MCF 10A (cell line): ENCODE measurements at regions not wholly inside any gene's neighbourhood (a gene's known extent, or its start where the extent isn't known, plus 50 kb on each side); places are given as distances from the start of the nearest gene placed in this dataset.
"Not testable (repeated sequence)": the region's sequence is repeated elsewhere in the genome, so short reads cannot be mapped to it uniquely, and the experiment has no call there.

Source experiments
- BruUV-seq: library from RNA; stranded (reverse); fragments of 400-500 nt; replicated peaks from 2 replicates; lab custom pipeline; 2021; lab: Mats Ljungman, UMichigan
- CTCF ChIA-PET: fragments of 300-600 bp; sonication (Branson Sonifier 250); formaldehyde crosslinking; extraction: SDS; loops from one replicate; lab custom pipeline; 2021; ENCODE audit warnings: antibody characterized with exemption, inconsistent platforms; lab: Yijun Ruan, JAX
- POLR2A ChIA-PET: fragments of 300-600, 350-650 bp; sonication (Branson Sonifier 250); formaldehyde crosslinking; extraction: SDS; loops from one replicate; lab custom pipeline; 2020; ENCODE audit warnings: antibody characterized with exemption, inconsistent platforms; lab: Yijun Ruan, JAX
- DNase-seq: peaks from one replicate; pipeline ENCODE4 v3.0.0-alpha.2; 2018; ENCODE audit not compliant: unreplicated experiment
- H3K27ac Mint-ChIP-seq: one replicate; pipeline ENCODE4 v1.8.0; 2022; ENCODE audit warnings: mild to moderate bottlenecking, low read depth, mixed read lengths; ENCODE audit not compliant: unreplicated experiment
- H3K27me3 Mint-ChIP-seq: one replicate; pipeline ENCODE4 v1.8.0; 2022; ENCODE audit warnings: mixed read lengths; ENCODE audit not compliant: insufficient read depth, unreplicated experiment
- H3K36me3 Mint-ChIP-seq: one replicate; pipeline ENCODE4 v1.8.0; 2022; ENCODE audit warnings: mild to moderate bottlenecking, moderate library complexity, mixed read lengths; ENCODE audit not compliant: insufficient read depth, unreplicated experiment
- H3K4me1 Mint-ChIP-seq: one replicate; pipeline ENCODE4 v1.8.0; 2022; ENCODE audit warnings: mixed read lengths; ENCODE audit not compliant: insufficient read depth, unreplicated experiment
- H3K4me3 Mint-ChIP-seq: one replicate; pipeline ENCODE4 v1.8.0; 2022; ENCODE audit warnings: mild to moderate bottlenecking, moderate library complexity, mixed read lengths; ENCODE audit not compliant: unreplicated experiment
- H3K9me3 Mint-ChIP-seq: one replicate; pipeline ENCODE4 v1.8.0; 2022; ENCODE audit warnings: mixed read lengths; ENCODE audit not compliant: unreplicated experiment
- CTCF ChIP-seq: fragments of 200-600 bp; IDR thresholded peaks from one replicate; pipeline ENCODE4 v1.8.0; 2022; ENCODE audit warnings: antibody characterized with exemption, mild to moderate bottlenecking; ENCODE audit not compliant: unreplicated experiment
- intact Hi-C: fragments of 100-400 bp; cut with micrococcal nuclease; formaldehyde crosslinking; loops from 2 replicates; pipeline ENCODE4 v1.14.1; 2022

GRCh38 chr13:69243366-69243765 lies 864.3 kb upstream of the ATXN8OS start:
- BruUV-seq = no TSS peak
- Mint-ChIP-seq H3K4me3 (no peak overlapping the region), H3K9me3 (no peaks in the 10 kb centered on the region), H3K36me3 (no peaks in the 10 kb centered on the region), H3K4me1 (no peaks in the 10 kb centered on the region), H3K27ac (no peak overlapping the region), H3K27me3 (no peaks in the 10 kb centered on the region)
- ChIA-PET CTCF (interaction anchor here (0.6 kb wide), 1 partner anchor 22 kb away, joined by 3 read pairs; no protein-coding TSS in a partner anchor), POLR2A (interaction anchor here (0.6 kb wide), 1 partner anchor 210 kb away, joined by 4 read pairs; no protein-coding TSS in a partner anchor)
- no peak for TF ChIP-seq CTCF
- intact Hi-C loops = no loop called here
- DNase-seq = no peak

DNA sequence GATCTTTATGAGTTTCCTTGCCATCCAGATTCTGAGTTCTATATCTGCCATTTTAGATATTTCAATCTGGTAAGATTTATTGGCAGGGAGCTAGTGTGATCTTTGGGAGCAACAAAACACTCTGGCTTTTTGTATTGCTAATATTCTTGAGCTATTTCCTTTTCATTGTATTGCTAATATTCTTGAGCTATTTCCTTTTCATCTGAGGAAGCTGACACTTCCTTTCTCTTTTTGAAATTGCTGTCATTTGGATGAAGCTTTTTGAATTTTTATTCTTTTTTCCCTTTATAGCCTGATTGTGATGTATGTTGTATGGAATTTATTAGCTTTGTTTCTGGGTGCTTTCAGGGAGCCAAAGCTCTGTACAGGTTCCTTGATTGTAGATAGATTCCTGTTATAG lies 873.5 kb upstream of the ATXN8OS start:
- Mint-ChIP-seq H3K36me3 (no peaks in the 10 kb centered on the region), H3K9me3 (no peaks in the 10 kb centered on the region), H3K27ac (no peak overlapping the region), H3K27me3 (no peaks in the 10 kb centered on the region), H3K4me3 (no peak overlapping the region), H3K4me1 (no peaks in the 10 kb centered on the region)
- no TSS peak for BruUV-seq
- no peak for TF ChIP-seq CTCF
- intact Hi-C loops = no loop called here
- ChIA-PET POLR2A (no interaction called here), CTCF (interaction anchor here (0.6 kb wide), 1 partner anchor 13 kb away, joined by 3 read pairs; no protein-coding TSS in a partner anchor)
- DNase-seq = no peak

DNA sequence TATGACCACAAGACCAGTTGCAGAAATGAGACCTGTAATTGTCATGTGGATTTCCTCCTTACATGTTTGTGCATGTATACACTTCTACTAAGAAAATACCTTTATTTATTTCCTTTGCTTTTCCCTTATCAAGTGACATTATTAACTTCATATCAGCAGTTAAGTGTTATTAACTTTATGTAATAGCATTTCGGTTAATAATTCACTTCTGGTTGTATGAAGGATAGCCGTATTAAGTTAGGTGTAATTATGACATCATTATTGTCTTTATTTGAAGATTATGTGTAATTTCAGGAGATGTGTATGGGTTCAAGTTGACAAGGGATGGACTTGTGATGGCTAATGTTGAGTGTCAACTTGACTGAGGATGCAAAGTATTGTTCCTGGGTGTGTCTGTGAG lies 881.2 kb upstream of the ATXN8OS start:
- ChIA-PET POLR2A (no interaction called here), CTCF (no interaction called here)
- TF ChIP-seq CTCF = no peak
- Mint-ChIP-seq H3K27me3 (no peaks in the 10 kb centered on the region), H3K4me1 (no peaks in the 10 kb centered on the region), H3K36me3 (no peaks in the 10 kb centered on the region), H3K9me3 (peaks cover 9% of the 10 kb centered on the region), H3K27ac (no peak overlapping the region), H3K4me3 (no peak overlapping the region)
- no peak for DNase-seq
- intact Hi-C loops = no loop called here
- no TSS peak for BruUV-seq

- H3K36me3 Mint-ChIP-seq, BruUV-seq, DNase-seq, H3K4me3 Mint-ChIP-seq, H3K27me3 Mint-ChIP-seq, intact Hi-C loops, POLR2A ChIA-PET, H3K27ac Mint-ChIP-seq, H3K4me1 Mint-ChIP-seq: not testable (repeated sequence)
- CTCF ChIA-PET = interaction anchor here (0.7 kb wide), 1 partner anchor 12 kb away, joined by 3 read pairs; no protein-coding TSS in a partner anchor
- peaks cover 10% of the 10 kb centered on the region for H3K9me3 Mint-ChIP-seq
These were observed 885.8 kb upstream of the ATXN8OS start for GRCh38 chr13:69221633-69222498.
